OCI-M2 (cell line): ENCODE measurements at regions not wholly inside any gene's neighbourhood (a gene's known extent, or its start where the extent isn't known, plus 50 kb on each side); places are given as distances from the start of the nearest gene placed in this dataset.

ENCODE experiments used
- DNase-seq: peaks from one replicate; lab custom pipeline; 2025; ENCODE audit not compliant: unreplicated experiment; lab: John Stamatoyannopoulos, UW

GRCh38 chr5:89117124-89117644 is 234.2 kb upstream of the MEF2C start:
- no peak for DNase-seq

DNA sequence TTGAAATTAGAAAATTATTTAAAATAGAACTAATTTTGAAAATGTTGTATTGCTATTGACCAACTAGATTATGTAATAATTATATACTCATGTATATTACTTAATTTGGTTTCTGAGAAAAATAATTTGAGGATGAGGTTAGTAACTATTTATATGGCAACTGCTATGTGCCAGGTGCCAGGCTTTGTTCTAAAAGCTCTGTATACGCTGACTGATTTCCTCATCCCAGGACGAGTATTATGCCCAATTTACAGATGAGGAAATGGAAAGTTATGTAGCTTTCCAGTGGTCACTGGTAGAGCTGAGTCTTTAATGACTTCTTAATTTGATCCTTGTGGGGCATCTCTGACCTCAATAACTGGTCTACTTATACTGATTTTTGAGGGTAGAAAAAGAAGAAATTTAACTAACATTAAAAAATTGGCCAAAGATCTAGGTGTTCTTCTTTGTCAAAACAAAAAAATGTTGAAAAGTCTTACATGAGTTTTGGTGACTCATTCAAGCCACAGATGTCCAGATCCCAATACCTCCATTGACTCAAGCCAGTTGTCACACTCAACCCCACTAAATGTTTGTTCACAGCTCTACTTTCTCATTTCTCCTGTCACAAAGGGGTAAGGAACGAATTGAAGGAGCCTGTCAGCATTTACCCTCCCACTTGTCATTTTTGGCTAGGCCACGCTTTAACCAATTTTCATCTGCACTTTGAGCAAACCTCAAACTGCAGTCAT is 228.1 kb upstream of the MEF2C start:
- no peak for DNase-seq

- DNase-seq: no peak
These were observed 223.5 kb upstream of the MEF2C start for GRCh38 chr5:89106480-89106879.

DNA sequence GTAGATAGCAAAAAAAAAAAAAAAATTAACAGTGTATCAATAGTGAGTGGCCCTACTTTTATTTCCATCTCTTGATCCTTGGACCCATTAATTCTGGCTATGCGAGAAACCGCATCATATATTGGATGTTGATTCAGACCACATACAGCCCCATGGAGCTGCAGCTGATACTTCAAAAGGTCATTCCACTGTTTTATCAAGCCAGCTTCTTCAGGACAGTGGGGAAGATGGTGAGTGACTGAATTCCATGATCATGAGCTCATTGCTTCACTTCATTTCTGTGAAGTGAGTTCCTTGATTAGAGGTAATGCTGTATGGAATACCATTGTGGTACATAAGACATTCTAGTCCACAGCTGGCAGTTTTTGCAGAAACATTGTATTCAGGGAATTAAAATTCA is 222.9 kb upstream of the MEF2C start:
- DNase-seq: no peak

GRCh38 chr5:89105171-89105695 is 222.2 kb upstream of the MEF2C start:
- no peak for DNase-seq

GRCh38 chr5:89098199-89098756 is 215.3 kb upstream of the MEF2C start:
- no peak for DNase-seq

- DNase-seq: no peak
These were observed 214.1 kb upstream of the MEF2C start for GRCh38 chr5:89097103-89097502.

DNA sequence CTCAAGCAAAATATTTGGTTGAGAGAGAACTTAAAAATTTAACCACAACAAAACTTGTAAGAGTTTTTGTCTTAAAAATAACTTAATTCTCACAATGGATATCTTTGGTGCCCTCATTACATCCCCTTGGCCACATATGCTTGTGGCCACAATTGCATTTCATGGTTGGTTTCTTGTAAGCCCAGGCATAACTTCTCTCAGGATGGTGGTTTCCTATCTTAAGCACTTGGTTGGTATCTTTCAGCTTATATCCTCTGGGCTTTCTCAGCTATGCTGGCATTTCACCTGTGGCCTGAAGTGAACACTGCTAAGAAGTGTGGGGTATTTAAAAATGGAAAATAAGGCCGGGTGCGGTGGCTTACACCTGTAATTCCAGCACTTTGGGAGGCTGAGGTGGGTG is 212.4 kb upstream of the MEF2C start:
- DNase-seq: no peak

- no peak for DNase-seq
These were observed 207.1 kb upstream of the MEF2C start for GRCh38 chr5:89090037-89090436.

DNA sequence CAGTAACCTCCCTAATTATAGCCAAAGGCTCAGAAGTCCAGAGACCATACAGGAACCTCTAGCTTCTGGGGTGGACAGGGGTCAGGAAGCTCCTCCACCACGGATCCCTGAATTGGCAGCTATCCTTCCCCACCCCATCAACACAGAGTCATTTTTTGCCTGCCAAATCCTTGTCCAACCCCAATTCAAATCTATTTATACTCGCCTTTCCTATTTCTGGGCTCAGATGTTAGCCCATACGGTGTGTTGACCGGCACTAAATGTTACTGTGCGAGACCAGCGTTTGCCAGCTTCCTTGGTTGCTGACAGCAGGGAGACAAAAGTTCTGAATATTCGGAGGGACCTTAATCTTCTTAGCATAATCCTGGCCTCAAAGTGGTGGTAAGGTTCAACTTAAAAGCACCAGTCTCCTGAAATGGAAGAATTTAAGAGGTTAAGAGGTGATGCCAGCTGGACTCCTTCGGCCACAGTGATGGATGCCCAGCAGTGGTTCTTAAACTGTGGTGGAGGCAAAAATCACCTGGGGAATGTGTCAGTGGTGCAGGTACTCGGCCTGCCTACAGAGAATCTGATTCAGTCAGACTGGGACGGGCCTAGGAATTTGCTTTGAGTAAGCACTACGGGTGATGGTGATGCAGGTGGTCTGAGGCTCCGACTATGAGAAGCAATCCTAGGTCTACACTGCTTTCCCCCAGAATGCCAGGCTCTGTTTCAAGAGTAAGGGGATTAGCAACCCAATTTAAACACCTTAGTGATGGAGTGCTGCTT is 204.8 kb upstream of the MEF2C start:
- DNase-seq: no peak

GRCh38 chr5:89087128-89087527 is 204.1 kb upstream of the MEF2C start:
- DNase-seq: no peak

DNA sequence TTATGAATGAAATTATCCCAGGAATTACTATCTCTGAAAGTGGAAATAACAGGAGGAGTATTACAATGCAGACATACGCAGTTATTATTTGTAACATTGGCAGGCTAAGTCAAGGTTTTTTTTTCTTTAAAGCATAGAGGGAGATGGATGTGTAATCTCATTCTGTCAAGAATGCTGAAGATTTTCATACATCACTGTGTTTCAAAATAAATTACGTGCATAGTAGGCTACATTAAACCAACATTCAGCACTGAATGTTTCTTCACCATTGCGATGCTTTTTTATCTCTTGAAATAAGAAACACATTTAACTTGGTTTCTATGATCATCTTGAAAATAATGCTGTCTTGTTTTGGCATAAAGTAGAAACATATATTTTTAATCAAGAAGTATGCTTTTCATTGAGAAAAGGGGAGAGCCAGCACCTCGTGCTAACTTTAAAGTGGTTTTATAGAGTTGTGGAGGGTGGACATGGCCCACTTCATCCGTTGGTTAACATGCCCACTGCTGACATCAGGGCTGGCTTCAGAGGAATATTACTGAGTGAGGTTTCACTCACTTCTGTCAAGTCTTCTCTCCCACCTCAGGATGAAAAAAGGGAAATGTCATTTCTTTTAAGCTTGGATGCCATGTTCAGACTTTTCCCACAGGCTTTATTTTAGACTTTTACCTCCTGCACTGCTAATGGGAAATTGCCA is 203.6 kb upstream of the MEF2C start:
- no peak for DNase-seq

DNA sequence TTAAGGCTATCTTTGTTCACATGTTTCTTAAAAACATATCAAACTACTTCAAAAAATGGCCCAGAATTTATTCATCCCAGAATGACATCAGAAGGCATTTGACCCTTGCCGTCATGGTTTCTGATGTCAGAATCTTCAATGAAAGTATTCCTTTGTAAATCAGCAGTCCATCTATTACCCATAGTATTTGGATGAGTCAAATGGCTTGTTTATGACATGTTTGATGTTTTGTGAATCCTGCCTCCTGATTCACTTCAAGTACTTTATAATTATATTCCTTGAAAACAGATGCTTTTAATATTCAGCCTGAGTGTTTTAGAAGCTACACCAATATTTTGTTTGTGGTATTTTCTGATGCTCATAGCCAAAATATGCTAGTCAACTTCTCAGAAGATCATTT is 200.8 kb upstream of the MEF2C start:
- no peak for DNase-seq

GRCh38 chr5:89081360-89081759 is 198.4 kb upstream of the MEF2C start:
- DNase-seq: no peak

DNA sequence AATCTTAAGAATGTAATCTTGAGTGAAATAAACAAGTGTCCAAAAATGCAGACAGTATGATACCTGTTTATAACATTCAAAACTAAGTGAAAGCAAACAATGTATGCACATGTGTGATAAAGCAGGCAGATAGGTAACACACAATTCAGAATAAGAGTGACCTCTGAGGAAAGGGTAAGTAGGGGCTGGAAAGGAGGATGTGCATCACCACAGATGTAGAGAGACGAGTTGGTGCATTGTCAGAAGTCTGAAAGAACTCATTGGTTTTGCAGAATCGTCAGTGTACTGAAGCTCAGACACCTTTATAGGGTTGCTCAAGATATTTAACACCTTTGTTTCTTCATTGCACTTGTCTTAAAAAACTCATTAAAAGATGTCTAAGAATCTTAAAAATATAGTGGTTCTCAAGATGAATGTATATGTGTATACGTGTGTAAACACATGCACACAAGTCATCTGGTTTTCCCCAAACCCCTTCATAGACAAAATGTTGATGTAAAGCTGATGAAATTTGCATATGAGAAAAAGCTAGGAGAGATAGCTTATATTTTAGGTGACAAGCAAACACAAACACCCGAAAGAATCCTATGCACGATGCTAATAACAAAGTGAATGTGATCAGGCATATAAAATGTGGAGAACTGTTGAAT is 197.6 kb upstream of the MEF2C start:
- DNase-seq: no peak

DNA sequence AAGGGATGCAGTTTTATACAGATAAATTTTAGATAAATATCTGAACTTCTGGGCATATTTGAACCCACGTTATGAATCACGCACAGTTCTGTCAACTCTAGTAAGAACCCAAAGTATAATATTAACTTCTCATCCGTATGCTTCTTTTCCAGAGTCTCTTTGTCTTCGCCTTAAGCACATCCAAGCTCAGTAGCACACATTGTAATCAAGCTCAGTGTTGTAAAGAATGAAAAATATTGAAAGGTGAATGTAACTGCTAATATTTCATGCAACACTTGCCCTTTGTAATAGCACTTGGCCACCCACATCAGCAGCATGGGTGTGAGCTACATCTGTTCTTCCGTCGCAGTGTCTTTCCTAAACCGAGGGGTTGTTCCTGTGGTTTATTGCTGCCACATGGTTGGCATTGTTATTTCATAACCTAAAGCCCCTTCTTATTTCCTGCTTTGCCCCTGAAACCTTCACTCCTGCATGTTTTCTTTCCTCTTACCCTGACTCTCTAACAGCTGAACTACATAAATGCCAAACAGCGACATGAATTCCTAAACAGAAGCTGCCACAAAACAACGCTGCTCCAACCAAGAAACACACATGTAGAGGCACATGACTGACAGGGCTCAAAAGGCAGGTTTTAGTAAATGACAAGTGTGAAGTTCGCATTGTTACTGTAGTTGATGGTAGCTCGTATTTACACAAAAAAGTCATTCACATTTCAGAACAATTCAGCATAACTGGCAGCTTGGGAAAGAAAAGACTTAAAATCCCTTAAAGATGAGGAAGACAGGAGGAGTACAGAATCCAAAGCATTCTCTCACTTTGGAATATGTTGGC is 190.1 kb upstream of the MEF2C start:
- no peak for DNase-seq

DNA sequence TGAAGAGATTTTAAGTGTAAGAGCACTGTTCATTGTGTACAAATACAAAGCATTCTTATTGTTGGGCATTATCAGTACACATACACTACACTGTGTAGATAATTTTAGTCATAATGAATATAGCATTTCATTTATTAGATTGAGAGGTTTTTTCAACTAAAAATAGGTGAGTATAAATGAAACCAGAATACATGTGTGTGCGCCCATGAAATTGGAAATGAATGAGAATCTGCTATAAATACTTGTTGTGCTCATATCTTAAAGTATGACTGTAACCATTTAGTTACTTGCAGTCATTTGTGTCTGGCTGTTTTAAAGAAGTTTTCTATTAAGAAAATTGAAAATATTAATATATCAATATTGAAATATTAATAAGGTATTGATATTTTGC is 189.0 kb upstream of the MEF2C start:
- DNase-seq: no peak

DNA sequence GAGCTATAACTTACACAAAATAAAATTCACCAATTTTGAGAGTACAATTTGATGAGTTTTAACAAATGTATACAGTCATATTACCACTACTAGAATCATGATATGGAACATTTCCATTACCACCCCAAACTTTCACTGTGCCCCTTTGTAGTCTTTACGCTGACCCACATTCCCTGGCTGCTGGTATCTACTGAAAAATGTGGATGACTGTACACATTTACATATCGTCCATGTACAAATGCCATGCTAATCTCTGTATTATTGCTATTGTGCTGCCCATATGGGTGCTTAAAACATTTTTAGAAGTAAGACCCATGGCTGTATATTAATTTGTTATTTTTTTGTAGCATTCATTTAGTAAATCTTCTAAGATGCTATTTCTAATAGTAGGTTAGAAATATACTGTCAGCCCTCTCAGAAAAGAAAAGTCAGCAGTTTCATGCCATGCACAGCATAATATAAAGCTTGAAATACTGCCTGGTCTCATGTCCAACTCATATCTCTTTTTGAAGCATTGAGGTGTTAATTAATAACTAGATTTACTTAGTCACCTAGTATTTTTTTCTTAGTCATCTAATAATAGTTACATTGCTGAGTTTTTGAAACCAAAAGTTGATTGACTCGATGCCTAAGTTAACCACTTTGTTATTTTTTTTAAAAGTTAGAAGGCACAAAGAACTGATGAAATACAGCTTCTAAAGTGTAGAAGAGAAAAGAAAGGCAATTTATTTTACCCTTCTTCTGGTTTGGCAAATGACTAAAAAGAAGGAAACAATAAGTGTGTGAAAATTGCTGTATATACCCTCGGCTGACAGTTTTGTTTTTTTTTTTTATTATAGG is 188.3 kb upstream of the MEF2C start:
- no peak for DNase-seq

- no peak for DNase-seq
These were observed 186.6 kb upstream of the MEF2C start for GRCh38 chr5:89069591-89069990.
